Esophagus muscularis mucosa (tissue), 4 donors: ENCODE measurements at regions not wholly inside any gene's neighbourhood (a gene's known extent, or its start where the extent isn't known, plus 50 kb on each side); places are given as distances from the start of the nearest gene placed in this dataset.

Experiments used
- DNase-seq: peaks from one replicate; pipeline ENCODE4 v3.0.0-alpha.2; 2017; ENCODE audit errors: extremely low spot score
- H3K27ac ChIP-seq, 4 donors: fragments of 200-600 bp; sonication (generic); replicated peaks in 1 of 4; 1 replicate in 3 of 4; 2 replicates in 1 of 4; pipeline ENCODE4 v1.5.1; 2016 to 2019; ENCODE audit warnings: mild to moderate bottlenecking in 1 of 4
- H3K27me3 ChIP-seq, 4 donors: fragments of 200-600 bp; sonication (generic); one replicate each; pipeline versions ENCODE4 v1.5.1 to v1.6.0; 2016 to 2019
- H3K36me3 ChIP-seq, 4 donors: fragments of 200-600 bp; sonication (generic); one replicate each; pipeline ENCODE4 v1.5.1; 2016 to 2019
- H3K4me1 ChIP-seq, 4 donors: fragments of 200-600 bp; sonication (generic); one replicate each; pipeline ENCODE4 v1.5.1; 2016 to 2019
- H3K4me3 ChIP-seq, 4 donors: fragments of 200-600 bp; sonication (generic); 1 replicate in 2 of 4; 2 replicates in 2 of 4; pipeline ENCODE4 v1.5.1; 2016 to 2019; ENCODE audit warnings: mild to moderate bottlenecking in 4 of 4, moderate library complexity in 1 of 4
- H3K9me3 ChIP-seq, 4 donors: fragments of 200-600 bp; sonication (generic); 1 replicate in 3 of 4; 2 replicates in 1 of 4; pipeline ENCODE4 v1.5.1; 2016 to 2019
- CTCF ChIP-seq, 3 experiments: fragments of 200-600 bp in 2 of 3; fragments of 450-650 bp in 1 of 3; sonication (generic) in 2 of 3; IDR thresholded peaks; one replicate each; pipeline ENCODE4 v1.5.1; 2017 to 2019; ENCODE audit warnings: antibody characterized with exemption in 3 of 3, mild to moderate bottlenecking in 2 of 3, moderate library complexity in 1 of 3
- EP300 ChIP-seq: sonication (generic); formaldehyde crosslinking; IDR thresholded peaks from one replicate; pipeline ENCODE4 v1.6.1; 2017; ENCODE audit warnings: antibody characterized with exemption
- POLR2A ChIP-seq: fragments of 450-650 bp; IDR thresholded peaks from one replicate; pipeline ENCODE4 v1.6.1; 2017; ENCODE audit warnings: antibody characterized with exemption, moderate library complexity, mild to moderate bottlenecking, low read depth
- POLR2AphosphoS5 ChIP-seq, 2 donors: sonication (generic); formaldehyde crosslinking; IDR thresholded peaks; one replicate each; pipeline ENCODE4 v1.6.1; 2017; ENCODE audit warnings: antibody characterized with exemption in 2 of 2
- WGBS: methylation state at CpG from one replicate; pipeline ENCODE4 v1.1.5; 2018; 5-methylcytosine and 5-hydroxymethylcytosine counted together
- intact Hi-C: fragments of 100-400 bp; cut with DNase I; formaldehyde crosslinking; loops from one replicate; pipeline ENCODE4 v1.15.1; 2023

GRCh38 chr17:13395862-13396261 lies 205.9 kb downstream of the HS3ST3A1 start:
- no peak overlapping the region for H3K4me3 ChIP-seq
- no peaks in the 10 kb centered on the region for H3K4me1 ChIP-seq
- no peaks in the 10 kb centered on the region for H3K36me3 ChIP-seq
- WGBS: 71% methylated on average over 1 of the region's 1 CpG
- intact Hi-C loops: no loop called here
- TF ChIP-seq POLR2A: no peak
- no peak for TF ChIP-seq POLR2AphosphoS5 (IDR thresholded peaks at IDR 0.05)
- no peak for TF ChIP-seq EP300
- TF ChIP-seq CTCF (IDR thresholded peaks at IDR 0.05): no peak
- DNase-seq: no peak
- H3K27me3 ChIP-seq: no peaks in the 10 kb centered on the region
- no peak overlapping the region for H3K27ac ChIP-seq
- no peaks in the 10 kb centered on the region for H3K9me3 ChIP-seq

GRCh38 chr17:13395346-13395745 lies 206.4 kb downstream of the HS3ST3A1 start:
- TF ChIP-seq EP300 (no peak), POLR2A (no peak), CTCF (IDR thresholded peaks at IDR 0.05) (no peak), POLR2AphosphoS5 (IDR thresholded peaks at IDR 0.05) (no peak)
- peak; percentile 60 for DNase-seq
- H3K36me3 ChIP-seq: no peaks in the 10 kb centered on the region
- no peaks in the 10 kb centered on the region for H3K9me3 ChIP-seq
- no peaks in the 10 kb centered on the region for H3K27me3 ChIP-seq
- intact Hi-C loops: no loop called here
- H3K4me1 ChIP-seq: no peaks in the 10 kb centered on the region
- no peak overlapping the region for H3K27ac ChIP-seq
- WGBS: 86% methylated on average over 8 of the region's 8 CpGs
- H3K4me3 ChIP-seq: no peak overlapping the region

DNA sequence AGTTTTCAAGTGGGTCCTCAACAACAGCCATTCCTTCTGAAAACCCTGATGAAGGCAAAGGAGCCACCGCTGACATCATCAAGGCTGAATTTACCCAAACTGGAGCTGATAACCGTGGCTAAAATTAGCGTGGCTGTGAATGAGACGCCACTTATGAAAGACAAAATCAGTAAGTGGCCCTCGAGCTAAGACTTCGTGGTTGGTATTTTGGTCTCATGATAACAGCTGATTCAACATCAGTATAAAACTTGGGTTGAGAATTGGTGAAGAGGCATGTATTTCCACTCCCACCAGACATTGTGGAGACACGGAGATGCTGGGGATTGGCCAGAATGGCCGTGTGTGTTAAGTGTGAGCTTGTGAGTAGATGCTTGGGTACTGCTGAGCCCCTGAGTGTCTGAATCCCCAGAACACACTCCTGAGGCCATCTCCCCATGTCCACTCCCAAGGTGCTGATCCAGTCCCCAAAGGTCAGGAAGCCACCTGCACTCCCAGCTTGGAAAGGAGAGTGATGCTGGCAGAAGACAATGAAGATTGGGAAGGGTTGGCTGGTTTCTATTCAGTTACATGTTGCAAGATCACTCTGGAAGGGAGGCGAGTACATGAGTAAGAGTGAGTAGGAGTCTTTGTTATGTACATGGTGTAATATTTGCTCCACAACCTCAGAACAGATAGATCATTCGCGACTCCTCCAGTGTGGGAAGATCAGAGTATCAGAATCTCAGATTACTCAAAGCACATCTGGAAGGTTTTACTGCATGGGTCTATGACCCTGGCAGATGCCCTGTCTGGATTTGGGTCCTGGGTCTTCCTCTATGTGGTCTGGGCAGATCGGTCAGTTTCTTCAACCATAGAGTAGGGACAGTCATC lies 207.7 kb downstream of the HS3ST3A1 start:
- H3K27me3 ChIP-seq: no peaks in the 10 kb centered on the region
- H3K9me3 ChIP-seq: no peaks in the 10 kb centered on the region
- intact Hi-C loops: no loop called here
- 90% methylated on average over 12 of the region's 12 CpGs for WGBS
- no peaks in the 10 kb centered on the region for H3K4me1 ChIP-seq
- no peaks in the 10 kb centered on the region for H3K36me3 ChIP-seq
- H3K27ac ChIP-seq: no peak overlapping the region
- DNase-seq: no peak
- TF ChIP-seq POLR2AphosphoS5 (IDR thresholded peaks at IDR 0.05) (no peak), EP300 (no peak), POLR2A (no peak), CTCF (IDR thresholded peaks at IDR 0.05) (no peak)
- H3K4me3 ChIP-seq: no peak overlapping the region

DNA sequence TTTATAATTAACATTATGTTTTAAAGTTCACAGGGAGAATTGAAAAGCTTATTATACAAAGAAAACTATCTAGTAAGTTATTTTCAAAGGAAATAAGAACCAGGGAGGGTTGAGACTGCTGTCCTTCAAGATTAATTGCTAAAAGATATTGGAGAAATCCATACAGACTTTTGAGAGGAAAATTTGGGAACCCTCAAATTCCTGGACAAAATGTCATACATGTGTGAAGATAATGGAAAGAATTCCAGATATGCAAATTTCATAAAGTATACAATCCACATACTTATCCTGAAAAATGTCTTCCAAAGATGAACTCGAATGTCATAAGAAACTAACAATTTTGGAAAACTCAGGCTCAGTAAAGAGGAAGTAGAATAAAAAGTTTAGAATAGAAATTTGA lies 213.8 kb downstream of the HS3ST3A1 start:
- DNase-seq: no peak
- Histone ChIP-seq H3K4me3 (no peak overlapping the region), H3K27ac (no peak overlapping the region), H3K9me3 (no peaks in the 10 kb centered on the region), H3K4me1 (no peaks in the 10 kb centered on the region), H3K27me3 (no peaks in the 10 kb centered on the region), H3K36me3 (no peaks in the 10 kb centered on the region)
- 62% methylated on average over 1 of the region's 1 CpG for WGBS
- no peak for TF ChIP-seq CTCF (IDR thresholded peaks at IDR 0.05)
- TF ChIP-seq POLR2AphosphoS5 (IDR thresholded peaks at IDR 0.05): no peak
- no peak for TF ChIP-seq POLR2A
- TF ChIP-seq EP300: no peak
- intact Hi-C loops: no loop called here
